ENCODE measurements at regions not wholly inside any gene's neighbourhood (a gene's known extent, or its start where the extent isn't known, plus 50 kb on each side); places are given as distances from the start of the nearest gene placed in this dataset.
"Not testable (repeated sequence)": the region's sequence is repeated elsewhere in the genome, so short reads cannot be mapped to it uniquely, and the experiment has no call there.

DNA sequence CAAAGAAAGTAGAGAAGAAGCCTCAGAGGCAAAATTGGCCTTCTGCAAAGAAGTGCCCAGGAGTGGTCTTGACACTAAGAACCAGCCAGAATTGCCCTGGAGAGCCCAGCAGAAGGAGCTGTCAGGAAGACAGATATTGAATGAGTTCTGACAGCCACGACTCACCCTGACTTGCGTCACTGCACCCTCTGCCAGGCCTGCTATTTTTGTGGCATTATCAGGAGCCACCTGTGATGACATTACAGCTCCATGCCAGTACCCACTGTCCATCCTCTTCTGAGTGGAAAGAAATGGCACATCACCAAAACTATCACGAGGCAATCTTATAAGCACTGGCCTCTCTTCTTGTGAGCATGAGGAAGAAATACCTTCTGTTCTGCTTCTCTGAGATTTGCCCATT lies 67.7 kb downstream of the SMIM20 start:
- DNase-seq (ENCODE audit: low spot score): no peak
- FAIRE-seq: no peak

DNA sequence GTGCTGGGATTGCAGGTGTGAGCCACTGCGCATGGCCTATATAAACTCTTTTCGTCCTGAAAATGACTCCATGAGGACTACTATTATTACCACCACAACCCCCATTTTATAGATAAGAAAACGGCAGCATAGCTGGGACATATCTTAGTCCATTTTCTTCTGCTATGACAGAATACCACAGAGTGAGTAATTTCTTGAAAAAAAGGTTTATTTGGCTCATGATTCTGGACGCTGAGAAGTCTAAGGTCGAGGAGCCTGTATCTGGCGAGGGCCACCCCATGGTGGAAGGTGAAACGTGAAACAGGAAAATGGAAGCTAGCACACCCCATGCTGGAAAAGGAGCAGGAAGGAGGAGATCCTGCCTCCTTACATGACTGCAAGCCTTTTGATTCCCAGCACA lies 68.9 kb downstream of the SMIM20 start:
- no peak for DNase-seq (ENCODE audit: low spot score)
- FAIRE-seq: no peak

DNA sequence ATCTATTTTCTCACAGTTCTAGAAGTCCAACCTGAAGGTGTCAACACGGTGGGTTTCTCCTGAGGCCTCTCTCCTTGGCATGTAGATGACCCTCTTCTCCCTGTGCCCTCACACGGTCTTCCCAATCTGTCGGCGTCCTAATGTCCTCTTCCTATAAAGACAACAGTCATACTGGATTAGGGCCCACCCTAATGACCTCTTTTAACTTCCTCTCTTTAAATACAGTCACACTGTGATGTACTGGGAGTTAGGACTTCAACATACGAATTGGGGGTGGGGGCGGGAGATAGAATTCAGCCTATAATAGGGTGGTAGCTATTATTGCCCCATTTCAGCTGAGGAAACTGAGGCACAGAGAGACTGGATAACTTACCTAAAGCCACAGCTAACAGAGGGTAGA lies 70.2 kb downstream of the SMIM20 start:
- FAIRE-seq (no peak), DNase-seq (ENCODE audit: low spot score) (no peak)

DNA sequence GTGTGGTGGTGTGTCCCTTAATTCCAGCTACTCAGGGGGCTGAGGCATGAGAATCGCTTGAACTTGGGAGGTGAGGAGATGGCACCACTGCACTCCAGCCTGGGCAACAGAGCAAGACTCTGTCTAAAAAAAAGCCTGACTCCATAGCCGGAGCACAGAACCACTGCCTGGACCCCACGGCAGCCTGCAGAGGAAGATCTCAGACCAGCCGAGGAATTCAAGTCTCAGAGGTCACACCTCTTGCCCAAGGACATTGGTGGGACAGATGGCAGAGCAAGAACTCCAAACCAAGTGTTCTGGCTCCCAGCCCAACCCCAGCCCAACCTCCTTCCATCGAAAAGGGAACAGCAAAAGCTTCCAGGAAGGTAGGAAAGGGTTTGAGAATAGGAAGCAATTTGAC lies 70.8 kb downstream of the SMIM20 start:
- DNase-seq (ENCODE audit: low spot score) (no peak), FAIRE-seq (no peak)

DNA sequence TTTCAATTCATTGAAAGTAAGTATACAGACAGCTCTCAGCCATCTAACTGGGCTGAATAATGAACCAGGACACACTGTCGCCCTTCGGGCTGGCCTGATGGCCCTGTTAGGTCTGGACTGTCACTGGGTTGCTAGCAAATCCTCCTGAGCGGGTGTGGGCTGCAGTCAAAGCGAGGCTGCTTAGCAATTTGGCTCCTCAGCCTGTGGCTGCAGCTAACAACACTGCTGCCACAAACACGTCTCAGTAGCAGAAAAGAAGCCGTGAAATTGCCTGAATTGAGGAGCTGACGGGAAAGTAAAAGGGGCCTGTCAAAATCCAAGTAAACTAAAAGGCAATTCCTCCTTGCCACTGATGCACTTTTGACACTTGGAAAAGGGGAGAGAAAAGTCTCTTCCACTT lies 72.8 kb downstream of the SMIM20 start:
- no peak for DNase-seq (ENCODE audit: low spot score)
- no peak for FAIRE-seq

GRCh38 chr4:25991340-25991739 lies 77.3 kb downstream of the SMIM20 start:
- DNase-seq (ENCODE audit: low spot score) (no peak), FAIRE-seq (no peak)

DNA sequence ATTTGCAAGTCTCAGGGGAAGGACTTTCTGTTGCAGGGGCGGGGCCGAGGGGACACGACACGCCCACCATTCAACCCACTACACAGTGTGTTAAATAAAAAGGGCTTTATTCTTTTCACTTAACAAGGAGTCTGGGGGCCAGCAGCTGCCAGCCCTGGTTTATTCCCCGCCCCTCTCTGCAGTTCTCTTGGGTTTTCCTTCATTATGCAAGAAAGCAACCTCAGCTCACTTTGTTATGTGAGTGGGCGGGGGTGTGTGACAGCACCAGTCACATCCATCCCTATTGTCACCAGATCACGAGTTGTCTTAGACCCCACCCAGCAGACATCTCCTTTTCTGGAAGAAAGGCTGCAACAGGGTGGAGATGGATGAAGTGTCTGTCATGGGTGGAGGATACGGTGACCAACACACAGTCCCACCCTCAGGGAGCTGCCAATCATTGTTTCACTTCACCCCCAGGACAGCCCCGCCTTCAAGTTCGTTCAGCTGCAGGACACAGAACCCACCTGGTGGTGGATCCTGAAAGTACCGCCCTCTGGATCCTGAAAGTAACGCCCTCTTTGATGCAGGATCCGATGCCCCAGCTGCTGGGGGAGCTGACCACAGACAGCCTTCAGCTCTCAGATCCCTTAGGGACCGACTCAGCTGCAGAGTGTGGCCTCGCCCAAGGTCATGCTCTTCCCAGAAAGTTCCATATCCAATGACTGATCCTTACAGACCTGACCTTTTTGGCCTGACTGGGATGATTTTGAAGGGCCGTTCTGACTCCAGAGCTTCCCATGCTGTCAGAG lies 79.6 kb downstream of the SMIM20 start:
- no peak for FAIRE-seq
- no peak for DNase-seq (ENCODE audit: low spot score)

GRCh38 chr4:25994577-25994976 lies 80.6 kb downstream of the SMIM20 start:
- not testable (repeated sequence) for DNase-seq (ENCODE audit: low spot score); FAIRE-seq

- DNase-seq (ENCODE audit: low spot score) (no peak), FAIRE-seq (no peak)
Measured at GRCh38 chr4:26000274-26000950, 86.4 kb downstream of the SMIM20 start.

DNA sequence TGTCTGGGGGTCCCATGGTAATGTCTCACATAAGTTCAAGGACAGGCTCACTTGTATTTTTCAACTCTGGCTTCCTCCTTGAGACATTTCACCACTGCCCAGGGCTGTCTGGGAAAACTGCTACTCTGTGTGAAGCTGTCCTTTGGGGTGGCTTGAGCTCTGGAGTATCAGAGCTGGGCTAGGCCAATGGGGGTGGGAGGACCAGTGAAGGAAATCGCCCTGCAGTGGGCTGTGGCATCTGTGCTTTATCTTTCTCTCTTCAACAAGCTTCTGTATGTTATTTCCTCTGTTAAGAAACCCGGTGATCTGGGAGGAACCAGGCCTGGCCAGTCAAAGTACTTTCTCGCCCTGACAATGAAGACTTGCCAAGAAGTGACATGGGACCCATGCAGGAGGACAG lies 87.4 kb downstream of the SMIM20 start:
- FAIRE-seq (no peak), DNase-seq (ENCODE audit: low spot score) (no peak)

GRCh38 chr4:26001816-26002215 lies 87.8 kb downstream of the SMIM20 start:
- DNase-seq (ENCODE audit: low spot score): no peak
- no peak for FAIRE-seq

DNA sequence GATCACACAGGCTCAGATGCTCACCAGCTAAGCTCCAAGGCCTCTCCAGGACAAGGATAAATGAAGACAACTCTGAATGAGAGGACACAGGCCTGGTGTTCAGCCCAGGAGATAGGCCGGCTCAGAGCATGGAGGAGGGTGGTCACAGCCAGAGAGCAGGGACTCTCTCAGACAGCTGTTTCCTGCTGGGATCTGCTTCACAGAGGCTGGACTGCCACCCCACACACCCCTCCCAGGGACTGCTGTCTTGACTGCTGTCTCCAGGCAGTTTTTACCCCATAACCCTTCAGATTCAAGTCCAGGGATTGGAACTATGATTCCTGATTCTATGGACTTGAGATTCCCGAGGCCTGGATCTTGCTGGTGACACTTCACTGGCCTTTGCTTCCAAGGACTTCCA lies 89.0 kb downstream of the SMIM20 start:
- FAIRE-seq: no peak
- DNase-seq (ENCODE audit: low spot score): no peak

- no peak for FAIRE-seq
- no peak for DNase-seq (ENCODE audit: low spot score)
Measured at GRCh38 chr4:26004290-26004689, 90.3 kb downstream of the SMIM20 start.

GRCh38 chr4:26005764-26006163 lies 91.7 kb downstream of the SMIM20 start:
- FAIRE-seq (no peak), DNase-seq (ENCODE audit: low spot score) (no peak)

DNA sequence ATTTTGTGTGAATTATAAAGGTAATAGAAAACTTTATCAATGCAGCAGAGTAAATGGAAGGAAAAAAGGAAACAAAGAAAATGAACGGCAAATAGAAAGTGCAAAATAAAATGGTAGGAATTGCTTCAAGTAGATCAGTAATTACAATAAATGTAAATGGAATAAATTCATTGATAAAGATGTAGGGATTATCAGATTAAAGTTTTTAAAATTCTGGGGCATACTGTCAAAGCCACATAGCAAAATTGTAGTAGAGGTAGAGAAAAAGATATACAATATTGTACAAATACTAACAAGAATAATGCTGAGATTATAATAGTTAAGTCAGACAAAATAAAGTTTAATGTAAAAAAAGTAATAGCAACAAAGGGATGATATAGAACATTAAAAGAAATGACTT lies 94.7 kb downstream of the SMIM20 start:
- no peak for DNase-seq (ENCODE audit: low spot score)
- no peak for FAIRE-seq

- FAIRE-seq (no peak), DNase-seq (ENCODE audit: low spot score) (no peak)
Measured at GRCh38 chr4:26009502-26009901, 95.5 kb downstream of the SMIM20 start.

DNA sequence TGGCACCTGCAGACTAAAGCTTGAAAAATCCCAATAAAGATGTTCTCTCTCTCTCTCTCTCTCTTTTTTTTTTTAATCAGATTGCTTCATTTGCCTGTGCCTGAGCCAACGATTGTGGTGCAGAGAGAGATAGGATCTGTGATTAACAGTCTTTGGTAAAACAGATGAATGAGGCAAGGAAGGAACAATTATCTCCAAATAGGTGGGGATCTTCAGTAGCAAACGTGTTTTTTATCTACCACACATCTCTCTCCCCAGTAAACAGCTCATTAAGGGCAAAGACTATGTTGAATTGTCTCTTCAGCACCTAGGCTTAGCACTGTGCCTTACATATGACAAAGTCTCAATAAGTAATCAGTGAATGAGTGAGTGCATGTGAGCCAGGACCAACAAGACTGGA lies 96.3 kb downstream of the SMIM20 start:
- no peak for DNase-seq (ENCODE audit: low spot score)
- FAIRE-seq: no peak

DNA sequence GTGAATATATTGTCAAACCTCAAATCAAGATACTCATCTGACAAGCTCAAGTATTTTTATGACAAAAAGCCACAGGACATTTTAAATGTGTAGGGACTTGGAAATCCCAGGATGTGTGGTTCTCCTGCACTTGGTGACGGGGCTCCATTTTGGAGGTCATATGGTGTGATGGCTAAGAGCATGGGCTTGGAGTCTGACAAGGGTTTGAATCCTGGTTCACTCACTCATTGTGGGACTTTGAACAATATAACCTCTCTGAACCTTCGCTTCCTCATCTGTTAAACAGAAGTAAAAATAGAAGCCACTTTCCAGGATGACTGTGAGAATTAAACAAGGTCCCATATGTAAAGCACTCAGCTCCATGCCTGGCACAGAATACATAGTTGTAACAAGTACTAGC lies 99.6 kb downstream of the SMIM20 start:
- no peak for DNase-seq (ENCODE audit: low spot score)

GRCh38 chr4:26015133-26015651 lies 101.2 kb downstream of the SMIM20 start:
- DNase-seq (ENCODE audit: low spot score) (no peak), FAIRE-seq (no peak)

More for the DNA sequence above, 99.6 kb downstream of the SMIM20 start:
- FAIRE-seq: no peak

- DNase-seq (ENCODE audit: low spot score) (no peak), FAIRE-seq (no peak)
Measured at GRCh38 chr4:26015906-26016305, 101.9 kb downstream of the SMIM20 start.

DNA sequence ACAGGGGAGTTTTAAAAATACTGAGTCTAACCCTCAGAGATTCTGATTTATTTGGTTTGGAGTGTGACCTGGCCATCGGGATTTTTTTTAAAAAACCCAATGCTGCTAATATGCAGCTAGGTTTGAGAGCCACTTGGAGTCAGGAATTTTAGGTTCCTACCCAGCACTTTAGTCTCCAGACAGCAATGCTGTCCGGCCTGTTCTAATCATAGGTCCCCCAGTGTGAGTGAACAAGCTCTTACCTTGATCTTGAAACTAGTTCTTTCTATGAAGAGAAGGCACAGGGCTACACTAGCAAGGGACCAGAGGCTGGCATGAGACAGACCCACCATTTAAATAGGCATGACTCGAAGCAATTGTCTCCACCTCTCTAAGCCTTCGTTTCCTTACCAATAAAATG lies 103.5 kb downstream of the SMIM20 start:
- FAIRE-seq: no peak
- no peak for DNase-seq (ENCODE audit: low spot score)

DNA sequence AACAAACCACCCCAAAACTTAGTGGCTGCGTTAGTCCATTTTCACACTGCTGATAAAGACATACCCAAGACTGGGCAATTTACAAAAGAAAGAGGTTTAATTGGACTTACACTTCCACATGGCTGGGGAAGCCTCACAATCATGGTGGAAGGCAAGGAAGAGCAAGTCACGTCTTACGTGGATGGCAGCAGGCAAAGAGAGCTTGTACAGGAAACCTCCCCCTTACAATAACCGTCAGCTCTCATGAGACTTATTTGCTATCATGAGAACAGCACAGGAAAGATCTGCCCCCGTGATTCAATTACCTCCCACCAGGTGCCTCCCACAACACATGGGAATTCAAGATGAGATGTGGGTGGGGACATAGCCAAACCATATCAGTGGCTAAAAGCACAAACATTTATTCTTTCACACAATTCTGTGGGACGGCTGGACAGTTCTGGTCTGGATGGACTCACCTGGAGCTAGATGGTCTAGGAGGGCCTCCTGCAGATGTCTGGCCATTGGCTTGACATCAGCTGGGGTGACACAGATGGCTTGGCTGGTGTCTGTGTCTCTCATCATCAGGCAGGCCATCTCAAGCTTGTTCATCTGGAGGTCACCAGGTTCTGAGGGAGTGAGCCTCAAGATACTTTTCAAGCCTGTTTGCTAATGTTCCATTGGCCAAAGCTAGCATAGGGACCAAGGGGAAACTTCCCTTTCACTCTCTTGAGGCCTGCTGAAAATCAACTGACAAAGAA lies 104.1 kb downstream of the SMIM20 start:
- FAIRE-seq; DNase-seq (ENCODE audit: low spot score): not testable (repeated sequence)

Data from urothelium cell line (cell line).